GM18502 (cell line): ENCODE measurements at regions not wholly inside any gene's neighbourhood (a gene's known extent, or its start where the extent isn't known, plus 50 kb on each side); places are given as distances from the start of the nearest gene placed in this dataset.

Experiments used
- ATAC-seq: cut with Tn5 transposase; IDR thresholded peaks from one replicate; pipeline ENCODE4 v1.9.1; 2021; ENCODE audit warnings: mild to moderate bottlenecking; ENCODE audit not compliant: unreplicated experiment, poor library complexity

- ATAC-seq = no peak
Measured at GRCh38 chr2:146818122-146818521, 1026.7 kb upstream of the ACVR2A start.

GRCh38 chr2:146817613-146818012, 1027.2 kb upstream of the ACVR2A start:
- no peak for ATAC-seq

DNA sequence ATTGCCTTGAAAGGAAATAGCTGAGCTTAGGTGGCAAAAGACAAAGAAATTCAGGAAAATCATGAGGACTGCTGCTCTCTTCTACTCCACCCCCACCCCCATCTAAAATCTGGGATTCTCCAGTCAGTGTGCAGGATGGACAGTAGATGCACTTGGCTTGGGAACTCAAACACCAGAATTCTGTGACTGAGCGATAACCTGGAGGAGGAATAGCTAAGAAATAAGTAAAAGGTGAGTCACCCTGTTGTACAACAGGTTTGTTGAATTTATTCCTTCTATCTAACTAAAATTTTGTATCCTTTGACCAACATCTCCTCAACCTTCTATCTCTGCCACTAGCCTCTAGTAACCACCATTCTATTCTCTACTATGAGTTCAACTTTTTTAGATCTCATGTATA, 1029.9 kb upstream of the ACVR2A start:
- ATAC-seq = no peak

DNA sequence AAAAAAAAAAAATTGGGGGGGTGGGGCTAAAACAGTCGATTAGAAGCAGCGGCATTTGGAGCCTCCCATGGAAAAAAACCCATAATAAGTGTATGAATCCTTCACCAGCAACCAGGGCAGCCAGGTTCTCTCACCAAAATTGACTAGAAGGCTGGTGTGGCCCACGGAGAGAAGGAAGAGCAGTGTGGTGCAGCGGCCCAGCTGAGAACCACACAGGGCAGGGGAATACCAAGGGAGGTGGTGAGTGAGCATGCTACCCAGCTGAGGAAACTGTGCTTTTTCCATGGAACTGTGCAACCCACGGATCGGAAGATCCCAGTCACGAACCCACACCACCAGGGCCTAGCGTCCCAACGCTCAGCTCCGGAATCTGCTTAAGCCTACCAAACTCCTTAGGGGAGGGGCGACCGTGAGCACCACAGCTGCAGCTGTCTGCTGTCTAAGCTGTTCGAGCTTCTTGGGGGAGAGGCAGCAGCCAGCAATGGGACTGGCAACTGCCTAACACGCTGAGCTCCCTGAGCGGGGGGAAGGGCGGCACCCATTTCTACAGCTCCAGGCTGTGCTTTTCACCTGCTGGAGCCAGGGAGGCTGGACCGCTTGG, 1037.2 kb upstream of the ACVR2A start:
- ATAC-seq = no peak

DNA sequence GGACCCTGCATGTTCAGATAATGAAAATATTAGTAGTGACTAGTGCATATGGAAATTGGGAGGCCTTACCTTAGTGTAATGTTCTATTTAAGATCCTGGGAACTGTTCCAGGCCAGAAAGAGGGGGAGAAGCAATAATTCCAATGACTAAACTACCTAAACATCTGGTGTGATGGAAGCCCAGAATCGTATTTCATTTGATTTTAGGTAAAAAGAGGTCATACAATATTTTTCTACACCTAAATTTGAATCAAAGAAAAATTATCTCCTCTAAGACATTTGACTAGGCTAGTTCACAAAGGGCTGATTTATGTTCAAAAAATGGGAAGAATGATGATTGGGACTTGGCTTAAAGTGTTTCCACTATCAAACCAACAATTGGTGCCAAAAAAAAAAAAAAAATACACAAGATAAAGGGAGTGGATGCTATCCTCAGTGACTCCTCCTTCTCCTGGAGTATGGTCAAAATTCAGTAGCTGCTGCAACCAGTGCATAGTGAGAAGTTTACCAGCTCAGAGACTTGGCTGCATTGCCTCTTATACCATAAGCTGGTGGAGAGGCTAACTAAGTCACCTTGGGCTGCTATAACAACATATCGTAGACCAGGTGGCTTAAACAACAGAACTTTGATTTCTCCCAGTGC, 1038.3 kb upstream of the ACVR2A start:
- ATAC-seq = no peak

DNA sequence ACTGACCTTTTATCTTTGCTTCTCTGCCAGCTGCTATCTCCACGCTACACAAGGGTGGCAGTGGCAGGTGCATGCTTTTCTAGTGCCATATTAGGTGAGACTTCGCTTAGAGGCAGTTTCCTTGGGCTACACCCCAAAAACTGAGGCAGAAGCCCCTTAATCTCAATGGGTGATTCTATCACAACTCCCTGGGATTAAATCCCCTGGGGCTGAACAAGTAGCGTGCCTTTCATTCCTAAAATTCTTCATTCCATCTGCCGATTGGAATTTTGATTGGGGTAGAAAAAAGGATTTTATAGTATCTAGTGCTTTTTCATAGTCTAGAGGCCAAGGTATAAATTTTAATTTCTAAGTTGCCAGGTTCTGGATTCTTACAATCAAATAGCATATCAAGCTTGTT, 1040.5 kb upstream of the ACVR2A start:
- no peak for ATAC-seq

- no peak for ATAC-seq
Measured at GRCh38 chr2:146801886-146802285, 1042.9 kb upstream of the ACVR2A start.

- no peak for ATAC-seq
Measured at GRCh38 chr2:146786396-146786795, 1058.4 kb upstream of the ACVR2A start.

GRCh38 chr2:146785101-146785500, 1059.7 kb upstream of the ACVR2A start:
- ATAC-seq = no peak

DNA sequence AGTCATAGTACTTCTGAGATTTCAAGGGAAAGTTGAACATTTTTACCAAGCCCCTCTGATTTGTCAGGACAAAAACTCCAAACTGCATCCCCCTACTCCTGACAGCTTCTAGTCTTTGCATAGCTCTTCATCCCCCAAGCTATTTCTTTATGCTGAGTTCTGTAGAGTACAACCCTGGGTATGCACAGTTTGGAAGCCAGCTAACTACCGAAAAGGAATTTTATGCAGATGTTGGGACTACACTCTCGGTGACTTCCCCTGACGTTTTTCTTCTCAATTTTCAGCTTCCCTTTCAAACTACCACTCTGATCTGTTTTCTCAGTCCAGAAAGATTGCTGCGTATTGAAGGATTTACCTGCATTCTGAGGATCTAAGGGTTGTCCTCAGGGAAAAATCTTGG, 1060.2 kb upstream of the ACVR2A start:
- no peak for ATAC-seq

DNA sequence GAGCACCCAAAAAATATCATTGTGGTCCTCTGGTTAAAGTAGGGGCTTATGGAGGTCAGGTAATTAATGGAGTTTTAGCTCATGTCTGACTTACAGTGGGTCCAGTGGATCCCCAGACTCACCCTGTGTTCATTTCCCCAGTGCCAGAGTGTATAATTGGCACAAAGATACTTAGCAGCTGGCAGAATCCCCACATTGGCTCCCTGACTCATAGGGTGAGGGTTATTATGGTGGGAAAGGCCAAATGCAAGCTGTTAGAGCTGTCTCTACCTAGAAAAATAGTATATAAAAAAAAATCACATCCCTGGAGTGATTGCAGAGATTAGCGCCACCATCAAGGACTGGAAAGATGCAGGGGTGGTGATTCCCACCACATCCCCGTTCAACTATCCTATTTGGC, 1067.6 kb upstream of the ACVR2A start:
- ATAC-seq = no peak

GRCh38 chr2:146776596-146776995, 1068.2 kb upstream of the ACVR2A start:
- ATAC-seq = no peak

DNA sequence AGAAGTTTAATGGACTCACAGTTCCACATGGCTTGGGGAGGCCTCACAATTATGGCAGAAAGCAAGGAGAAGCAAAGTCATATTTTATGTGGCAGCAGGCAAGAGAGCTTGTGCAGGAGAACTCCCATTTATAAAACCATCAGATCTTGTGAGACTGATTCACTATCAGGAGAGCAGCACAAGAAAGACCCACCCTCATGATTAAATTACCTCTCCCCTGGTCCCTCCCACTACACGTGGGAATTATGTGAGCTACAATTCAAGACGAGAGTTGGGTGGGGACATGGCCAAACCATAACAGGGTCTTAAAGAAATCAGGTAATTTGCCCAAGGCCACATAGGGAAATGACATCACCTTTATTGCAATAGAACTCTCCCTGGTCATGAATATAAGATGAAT, 1073.3 kb upstream of the ACVR2A start:
- ATAC-seq = no peak

- no peak for ATAC-seq
Measured at GRCh38 chr2:146764301-146764700, 1080.5 kb upstream of the ACVR2A start.

DNA sequence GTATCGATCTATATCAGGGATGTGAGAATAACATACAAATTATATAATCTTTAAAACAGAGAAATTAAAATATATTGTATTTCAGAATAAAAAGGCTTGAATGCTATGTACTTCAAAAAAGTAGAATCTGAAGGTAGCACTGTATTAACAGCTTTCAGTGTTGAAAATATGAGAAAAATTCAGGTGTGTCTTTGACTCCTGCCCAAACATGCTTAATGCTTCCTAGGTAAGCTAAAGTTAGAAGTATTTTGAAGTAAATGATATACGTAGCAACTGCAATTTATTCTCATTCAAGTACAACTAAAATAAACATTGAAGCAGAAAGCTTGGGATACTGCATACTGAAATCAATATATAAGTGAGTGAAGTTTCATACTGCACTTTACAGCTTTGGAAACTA, 1082.0 kb upstream of the ACVR2A start:
- no peak for ATAC-seq

DNA sequence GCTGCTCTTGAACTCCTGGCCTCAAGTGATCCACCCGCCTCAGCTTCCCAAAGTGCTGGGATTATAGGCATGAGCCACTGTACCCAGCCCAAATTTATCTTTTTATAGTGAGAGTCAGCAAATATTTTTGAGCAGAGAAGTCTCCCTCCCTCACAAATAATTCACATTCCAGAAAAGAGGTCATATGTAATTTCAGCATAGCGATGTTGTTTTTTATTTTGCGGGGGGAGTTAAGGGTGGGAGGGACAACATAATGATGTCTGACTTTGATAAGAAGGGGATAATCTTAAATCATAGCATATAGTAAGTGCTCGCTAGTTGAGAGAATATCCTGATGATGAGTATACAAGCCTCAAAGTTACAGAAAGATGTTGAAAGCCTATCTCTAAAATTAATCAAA, 1090.2 kb upstream of the ACVR2A start:
- ATAC-seq = no peak

DNA sequence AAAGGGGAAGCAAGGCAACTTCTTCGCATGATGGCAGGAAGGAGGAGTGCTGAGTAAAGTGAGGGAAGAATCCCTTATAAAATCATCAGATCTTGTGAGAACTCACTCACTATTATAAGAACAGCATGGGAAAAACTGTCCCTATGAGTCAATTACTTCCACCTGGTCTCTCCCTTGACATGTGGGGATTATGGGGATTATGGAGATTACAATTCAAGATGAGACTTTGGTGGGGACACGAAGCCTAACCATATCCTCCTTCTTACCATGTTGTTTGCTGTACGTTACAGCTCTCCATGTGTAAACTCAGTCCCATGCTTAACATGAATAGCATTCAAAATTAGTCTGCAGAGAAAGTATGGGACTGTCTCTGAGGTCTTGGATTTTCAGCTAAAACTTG, 1096.8 kb upstream of the ACVR2A start:
- ATAC-seq = no peak

DNA sequence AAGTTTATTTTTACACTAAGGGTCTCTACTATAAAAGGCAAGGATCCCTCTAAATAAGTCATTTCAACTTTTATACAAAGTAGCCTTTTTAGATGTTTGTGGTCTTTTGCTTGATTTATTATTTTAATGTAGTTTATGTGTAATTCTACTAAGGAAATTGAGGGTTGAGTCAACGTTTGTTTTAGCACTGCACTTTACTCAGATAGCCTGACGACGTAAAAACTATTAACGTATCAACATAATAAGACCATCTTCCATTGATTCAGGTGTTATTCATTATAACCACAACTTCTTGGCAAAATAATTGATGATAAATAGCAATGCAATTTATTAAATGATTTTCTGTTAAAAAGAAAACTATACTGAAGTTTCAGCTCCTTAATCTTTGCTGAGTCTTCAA, 1103.6 kb upstream of the ACVR2A start:
- no peak for ATAC-seq

DNA sequence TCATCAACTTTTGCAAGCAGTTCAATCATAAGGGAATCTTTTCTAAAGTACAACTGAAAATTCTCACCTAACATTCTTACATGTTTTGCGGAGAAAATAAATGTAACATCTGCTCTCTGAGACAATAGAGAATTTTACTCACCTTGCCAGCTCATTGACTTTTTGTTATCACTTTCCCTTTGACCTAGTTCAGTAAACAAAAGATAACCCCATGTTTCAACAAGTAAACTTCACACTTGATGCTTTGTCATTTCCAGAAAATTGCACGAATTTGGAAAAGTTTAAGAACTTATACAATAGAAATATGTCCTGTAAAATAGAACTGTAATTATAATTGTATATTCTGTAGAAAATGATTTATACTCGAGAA, 1110.0 kb upstream of the ACVR2A start:
- no peak for ATAC-seq

DNA sequence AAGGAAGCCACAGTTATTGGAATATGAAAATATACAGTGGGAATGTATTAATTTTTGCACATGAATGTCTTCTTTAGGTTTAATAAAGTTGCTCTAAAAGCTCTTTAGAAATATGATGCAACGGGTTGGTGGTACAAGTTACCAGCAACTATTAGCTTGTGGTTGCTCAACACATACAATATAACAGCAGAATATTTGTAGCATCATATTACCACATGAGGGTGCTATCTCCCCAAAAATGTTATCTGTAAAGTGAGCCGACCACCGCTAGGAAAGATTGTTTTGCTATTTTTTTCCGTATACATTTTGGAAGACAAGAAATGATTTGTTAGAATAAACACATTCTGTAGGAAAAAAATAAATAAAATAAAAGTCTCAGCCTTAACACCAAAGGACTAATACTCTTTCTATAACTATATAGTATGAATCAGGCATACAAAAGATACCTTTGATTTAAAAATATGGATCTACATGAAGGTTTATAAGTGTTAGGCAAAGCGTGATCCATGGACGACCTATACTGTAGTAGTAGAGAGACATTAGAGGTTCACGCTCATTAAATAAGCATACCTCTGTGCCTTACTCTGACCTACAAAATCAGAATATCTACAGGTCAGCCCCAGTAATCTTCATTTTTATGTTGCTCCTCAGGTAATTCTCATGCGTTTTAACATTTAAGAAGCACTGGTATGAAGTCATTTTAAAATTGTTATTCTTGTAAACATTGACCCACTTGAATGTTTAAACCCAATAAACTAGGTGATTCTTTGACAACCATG, 1110.6 kb upstream of the ACVR2A start:
- peak; percentile 86 for ATAC-seq

GRCh38 chr2:146730882-146731281, 1113.9 kb upstream of the ACVR2A start:
- no peak for ATAC-seq

GRCh38 chr2:146721486-146721885, 1123.3 kb upstream of the ACVR2A start:
- ATAC-seq = no peak
